ENCODE measurements at regions not wholly inside any gene's neighbourhood (a gene's known extent, or its start where the extent isn't known, plus 50 kb on each side); places are given as distances from the start of the nearest gene placed in this dataset.

DNA sequence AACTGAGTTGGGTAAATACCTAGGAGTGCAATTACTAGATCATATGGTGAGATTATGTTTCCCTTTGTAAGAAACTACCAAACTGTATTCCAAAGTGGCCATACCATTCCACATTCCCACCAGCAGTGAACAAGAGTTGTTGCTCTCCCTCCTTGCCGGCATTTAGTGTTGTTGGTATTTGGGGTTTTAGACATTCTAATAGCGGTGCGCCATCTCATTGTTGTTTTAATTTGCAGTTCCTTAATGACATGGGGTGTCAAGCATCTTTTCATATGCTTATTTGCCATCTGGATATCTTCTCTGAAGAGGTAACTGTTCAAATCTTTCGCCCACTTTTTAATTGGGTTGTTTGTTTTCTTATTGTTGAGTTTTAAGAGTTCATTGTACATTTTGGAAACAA is 164.2 kb upstream of the LHX1 start:
- 34 to 41% (median 37%) methylated on average over 4 of the region's 4 CpGs for WGBS, 3 donors
- no peak for DNase-seq
- intact Hi-C loops (cut with DNase I): no loop called here

DNA sequence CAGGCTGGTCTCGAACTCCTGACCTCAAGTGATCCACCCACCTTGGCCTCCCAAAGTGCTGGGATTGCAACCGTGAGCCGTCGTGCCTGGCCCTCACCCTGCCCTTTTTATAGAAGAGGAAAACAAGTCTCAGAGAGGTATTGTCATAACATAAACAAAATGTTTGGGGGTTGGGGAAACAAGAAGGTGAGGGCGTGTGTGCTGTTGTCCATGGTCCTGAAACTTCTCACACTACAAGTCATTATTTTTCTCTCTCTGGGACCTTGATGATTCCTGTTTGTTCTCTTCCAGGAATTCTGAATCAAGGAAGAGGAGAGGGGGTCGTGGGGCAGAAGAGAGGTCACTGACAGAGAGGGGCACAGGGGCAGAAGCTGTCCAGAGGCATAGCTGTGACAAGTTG is 160.2 kb upstream of the LHX1 start:
- TF ChIP-seq POLR2A (IDR thresholded peaks at IDR 0.05) (no peak), CTCF (IDR thresholded peaks at IDR 0.05) (no peak), EP300 (IDR thresholded peaks at IDR 0.05) (no peak)
- Histone ChIP-seq H3K4me3 (no peak overlapping the region), H3K36me3 (no peaks in the 10 kb centered on the region), H3K27ac (no peak overlapping the region), H3K27me3 (no peaks in the 10 kb centered on the region), H3K9me3 (no peaks in the 10 kb centered on the region), H3K4me1 (ENCODE audit: insufficient read depth) (no peaks in the 10 kb centered on the region)
- DNase-seq: no peak
- 17 to 24% (median 21%) methylated on average over 6 of the region's 6 CpGs for WGBS, 3 donors
- intact Hi-C loops (cut with DNase I): no loop called here

More for the DNA sequence above, 164.2 kb upstream of the LHX1 start:
- Histone ChIP-seq H3K4me3 (no peak overlapping the region), H3K27ac (no peak overlapping the region), H3K9me3 (no peaks in the 10 kb centered on the region), H3K4me1 (ENCODE audit: insufficient read depth) (no peaks in the 10 kb centered on the region), H3K27me3 (no peaks in the 10 kb centered on the region), H3K36me3 (no peaks in the 10 kb centered on the region)
- TF ChIP-seq POLR2A (IDR thresholded peaks at IDR 0.05): no peak
- TF ChIP-seq EP300 (IDR thresholded peaks at IDR 0.05): no peak
- no peak for TF ChIP-seq CTCF (IDR thresholded peaks at IDR 0.05)

DNA sequence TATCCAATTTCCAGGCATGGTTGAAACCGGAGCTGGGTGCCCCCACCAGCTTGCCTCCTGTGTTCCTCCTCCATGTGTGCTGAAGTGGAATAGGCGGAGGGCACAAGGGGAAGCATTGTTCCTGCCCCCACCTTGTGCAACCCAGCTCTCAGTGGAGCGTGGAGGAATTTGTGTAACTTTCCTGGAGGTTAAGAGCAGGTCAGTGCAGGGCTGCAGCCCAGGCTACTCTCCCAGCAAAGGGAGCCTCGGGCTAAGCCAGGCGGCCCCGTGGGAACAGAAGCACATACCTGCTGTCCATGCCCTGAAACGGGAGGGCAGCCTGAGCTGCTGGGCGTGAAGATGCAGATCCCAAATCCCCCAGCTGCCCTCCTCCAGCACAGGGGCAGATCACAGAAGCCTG is 158.8 kb upstream of the LHX1 start:
- H3K36me3 ChIP-seq: no peaks in the 10 kb centered on the region
- no peaks in the 10 kb centered on the region for H3K27me3 ChIP-seq
- no peak overlapping the region for H3K4me3 ChIP-seq
- TF ChIP-seq EP300 (IDR thresholded peaks at IDR 0.05): no peak
- H3K4me1 ChIP-seq (ENCODE audit: insufficient read depth): no peaks in the 10 kb centered on the region
- no peak overlapping the region for H3K27ac ChIP-seq
- intact Hi-C loops (cut with DNase I): no loop called here
- no peak for DNase-seq
- WGBS, 3 donors: 10 to 14% (median 12%) methylated on average over 8 of the region's 8 CpGs
- no peaks in the 10 kb centered on the region for H3K9me3 ChIP-seq

- Histone ChIP-seq H3K4me1 (ENCODE audit: insufficient read depth) (no peaks in the 10 kb centered on the region), H3K9me3 (no peaks in the 10 kb centered on the region), H3K27me3 (no peaks in the 10 kb centered on the region), H3K27ac (no peak overlapping the region), H3K4me3 (no peak overlapping the region), H3K36me3 (no peaks in the 10 kb centered on the region)
- WGBS, 3 donors: 92 to 100% (median 93%) methylated on average over 2 of the region's 2 CpGs
- no peak for DNase-seq
- TF ChIP-seq CTCF (IDR thresholded peaks at IDR 0.05) (no peak), POLR2A (IDR thresholded peaks at IDR 0.05) (no peak), EP300 (IDR thresholded peaks at IDR 0.05) (no peak)
- intact Hi-C loops (cut with DNase I): no loop called here
These were observed 157.7 kb upstream of the LHX1 start for GRCh38 chr17:36779550-36779949.

DNA sequence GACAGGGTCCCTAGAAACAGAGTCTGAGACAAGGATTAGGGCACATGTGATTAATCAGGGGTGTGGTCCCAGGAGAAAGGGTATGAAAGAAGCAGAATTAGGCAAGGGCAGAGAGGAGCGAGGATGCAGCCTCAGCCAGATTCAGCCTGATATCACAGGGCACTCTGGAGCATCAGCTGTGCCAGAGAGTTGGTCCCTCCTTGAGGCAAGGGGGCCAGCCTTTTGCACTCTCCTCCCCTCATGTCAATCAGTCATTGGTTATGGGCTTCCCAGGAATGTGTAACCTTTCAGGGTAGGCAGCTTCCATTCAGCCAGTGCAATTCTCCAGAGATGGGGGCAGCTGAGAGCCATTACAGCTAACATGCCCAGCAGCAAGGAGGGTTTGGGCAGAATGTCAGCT is 152.6 kb upstream of the LHX1 start:
- 66 to 83% (median 75%) methylated on average over 1 of the region's 1 CpG for WGBS, 3 donors
- intact Hi-C loops (cut with DNase I): loop anchor here in 1 of 4 donors (1.0 kb wide), 1 partner anchor 34 kb away; no protein-coding TSS in a partner anchor

More for the DNA sequence above, 152.6 kb upstream of the LHX1 start:
- Histone ChIP-seq H3K4me1 (ENCODE audit: insufficient read depth) (no peaks in the 10 kb centered on the region), H3K9me3 (no peaks in the 10 kb centered on the region), H3K4me3 (no peak overlapping the region), H3K27ac (no peak overlapping the region), H3K36me3 (no peaks in the 10 kb centered on the region), H3K27me3 (no peaks in the 10 kb centered on the region)
- no peak for TF ChIP-seq CTCF (IDR thresholded peaks at IDR 0.05)
- TF ChIP-seq EP300 (IDR thresholded peaks at IDR 0.05): no peak
- TF ChIP-seq POLR2A (IDR thresholded peaks at IDR 0.05): no peak
- no peak for DNase-seq
